GM12874 (cell line): ENCODE measurements at regions not wholly inside any gene's neighbourhood (a gene's known extent, or its start where the extent isn't known, plus 50 kb on each side); places are given as distances from the start of the nearest gene placed in this dataset.
A peak's percentile ranks its signal among the peaks of the same experiment; 100 is the strongest.

Experiments used
- CTCF ChIP-seq: IDR thresholded peaks from 2 replicates; pipeline ENCODE4 v1.5.1; 2011; ENCODE audit warnings: low read depth, mild to moderate bottlenecking, control low read depth, low read length, moderate library complexity; ENCODE audit not compliant: insufficient read depth

- TF ChIP-seq CTCF, result peak; percentile 29
Observed at GRCh38 chr2:67215214-67216055, 181.7 kb upstream of the ETAA1 start.

GRCh38 chr2:67216103-67216502 is 181.0 kb upstream of the ETAA1 start:
- TF ChIP-seq CTCF, result no peak

- TF ChIP-seq CTCF, result no peak
Observed at GRCh38 chr2:67216881-67217280, 180.3 kb upstream of the ETAA1 start.

- no peak for TF ChIP-seq CTCF
Observed at GRCh38 chr2:67217398-67217797, 179.7 kb upstream of the ETAA1 start.

GRCh38 chr2:67218056-67218455 is 179.1 kb upstream of the ETAA1 start:
- no peak for TF ChIP-seq CTCF

GRCh38 chr2:67219651-67220050 is 177.5 kb upstream of the ETAA1 start:
- no peak for TF ChIP-seq CTCF

- TF ChIP-seq CTCF, result no peak
Observed at GRCh38 chr2:67221266-67221665, 175.9 kb upstream of the ETAA1 start.
